GM19035 (cell line): ENCODE measurements at regions not wholly inside any gene's neighbourhood (a gene's known extent, or its start where the extent isn't known, plus 50 kb on each side); places are given as distances from the start of the nearest gene placed in this dataset.

Source experiments
- ATAC-seq: cut with Tn5 transposase; IDR thresholded peaks from one replicate; pipeline ENCODE4 v1.9.1; 2021; ENCODE audit not compliant: unreplicated experiment

DNA sequence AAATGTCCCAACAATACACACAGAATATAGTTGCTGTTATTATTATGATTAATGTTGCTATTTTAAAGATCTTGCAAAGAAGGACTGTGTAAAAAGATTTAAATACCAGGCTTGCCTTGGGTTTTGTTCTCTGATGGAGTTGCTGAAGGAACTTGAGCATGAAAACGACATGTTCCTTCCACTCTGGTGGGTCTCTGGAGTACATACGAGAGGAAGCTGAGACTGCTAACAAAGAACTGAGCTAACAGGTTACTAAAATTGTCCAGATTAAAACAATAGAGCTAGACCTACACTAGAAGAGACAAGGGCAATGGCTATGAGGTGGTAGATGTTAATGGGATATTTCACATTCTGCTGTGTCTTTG lies 612.2 kb downstream of the TSN start:
- no peak for ATAC-seq

DNA sequence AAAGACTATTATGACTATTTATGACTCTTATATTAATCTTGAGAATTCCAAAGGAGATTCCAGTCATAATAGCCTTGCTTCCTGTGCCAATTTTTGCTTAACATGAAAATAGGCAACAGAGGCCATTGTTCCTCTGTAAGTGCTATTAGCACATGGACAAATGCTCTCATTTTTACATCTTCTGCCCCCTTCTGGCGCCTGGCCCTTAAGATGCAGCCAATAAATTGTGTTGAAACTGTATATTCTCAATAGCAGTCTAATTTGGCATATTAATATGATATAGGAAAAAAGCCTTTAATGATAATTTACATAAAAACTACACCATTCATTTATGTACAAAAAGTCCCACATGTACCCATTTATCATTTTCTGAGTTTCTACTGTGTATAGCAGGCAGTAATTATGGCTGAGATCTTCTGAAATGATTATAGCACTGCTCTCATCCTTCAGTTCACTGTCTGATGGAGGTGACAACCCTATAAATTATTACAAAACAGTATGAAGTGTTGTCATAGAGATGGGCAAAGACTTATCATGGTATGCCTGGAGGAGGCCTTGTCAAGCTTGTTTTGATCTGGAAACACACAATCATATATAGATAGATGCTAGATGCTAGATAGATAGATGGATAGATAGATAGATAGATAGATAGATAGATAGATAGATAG lies 613.3 kb downstream of the TSN start:
- no peak for ATAC-seq

DNA sequence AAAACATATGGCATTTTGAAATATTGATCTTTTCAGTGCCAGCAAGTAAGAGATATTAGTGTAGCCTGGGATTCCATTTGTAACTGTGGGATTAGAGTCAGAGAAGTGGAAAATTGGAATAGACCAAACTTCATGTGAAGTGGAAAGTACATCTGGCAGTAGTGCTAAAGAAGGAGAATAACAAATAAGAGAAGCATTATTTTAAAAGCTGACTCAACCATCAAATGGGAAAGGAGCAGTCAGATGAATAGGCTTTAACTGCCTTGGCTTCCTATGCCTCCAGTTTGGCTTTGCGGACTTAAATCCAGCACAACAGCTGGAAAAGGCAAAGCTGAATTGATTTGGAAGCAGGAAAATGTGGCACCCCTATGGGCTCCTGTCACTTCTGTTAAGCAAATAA lies 623.1 kb downstream of the TSN start:
- ATAC-seq: no peak

DNA sequence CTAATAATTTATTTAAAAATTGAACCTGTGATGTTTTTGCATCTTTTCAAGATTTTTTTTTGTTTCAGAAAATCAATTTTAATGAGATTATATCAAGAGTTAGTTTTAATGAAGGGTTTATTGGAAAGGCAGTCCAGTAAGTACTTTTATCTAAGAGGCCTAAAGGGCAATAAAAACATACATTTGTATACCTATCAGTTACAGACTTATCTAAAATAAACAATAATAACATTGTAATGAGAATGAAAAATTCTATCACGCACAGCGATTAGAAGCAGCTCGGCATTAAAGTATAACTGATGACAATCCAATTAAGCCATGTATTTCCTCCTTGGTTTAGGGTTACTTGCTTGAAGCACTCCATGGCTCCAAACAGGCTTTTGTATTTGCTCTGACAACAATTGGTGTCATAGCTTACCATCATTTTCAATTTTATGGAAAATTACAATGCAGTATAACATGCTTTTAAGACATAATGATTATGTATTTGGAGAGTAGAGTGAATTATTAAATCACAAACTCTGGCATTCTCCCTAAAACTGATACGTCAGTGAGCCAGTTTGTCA lies 629.4 kb downstream of the TSN start:
- no peak for ATAC-seq

DNA sequence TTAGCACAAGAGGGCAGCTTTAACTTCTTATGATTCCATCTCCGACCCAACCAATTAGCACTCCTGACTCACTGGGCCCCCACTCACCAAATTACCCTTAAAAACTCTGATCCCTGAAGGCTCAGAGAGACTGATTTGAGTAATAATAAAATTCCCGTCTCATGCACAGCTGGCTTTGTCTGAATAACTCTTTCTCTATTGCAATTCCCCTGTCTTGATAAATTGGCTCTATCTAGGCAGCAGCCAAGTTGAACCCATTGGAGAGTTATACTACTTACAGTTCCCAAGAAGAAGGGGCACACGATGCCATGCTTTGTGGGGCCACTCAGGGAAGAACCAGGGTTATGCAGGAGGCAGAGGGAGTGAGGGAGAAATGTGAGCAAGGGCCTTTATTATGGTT lies 632.8 kb downstream of the TSN start:
- no peak for ATAC-seq

DNA sequence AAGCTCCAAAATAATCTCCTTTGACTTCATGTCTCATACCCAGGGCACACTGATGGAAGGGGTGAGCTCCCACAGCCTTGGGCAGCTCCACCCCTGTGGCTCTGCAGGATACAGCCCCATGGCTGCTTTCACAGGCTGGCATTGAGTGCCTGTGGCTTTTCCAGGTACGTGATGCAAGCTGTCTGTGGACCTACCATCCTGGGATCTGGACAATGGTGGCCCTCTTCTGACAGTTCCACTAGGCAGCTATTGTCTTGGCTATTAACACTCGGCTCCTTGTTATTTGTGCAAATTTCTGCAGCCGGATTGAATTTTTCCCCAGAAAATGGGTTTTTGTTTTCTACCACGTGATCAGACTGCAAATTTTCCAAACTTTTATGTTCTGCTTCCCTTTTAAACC lies 634.2 kb downstream of the TSN start:
- no peak for ATAC-seq

DNA sequence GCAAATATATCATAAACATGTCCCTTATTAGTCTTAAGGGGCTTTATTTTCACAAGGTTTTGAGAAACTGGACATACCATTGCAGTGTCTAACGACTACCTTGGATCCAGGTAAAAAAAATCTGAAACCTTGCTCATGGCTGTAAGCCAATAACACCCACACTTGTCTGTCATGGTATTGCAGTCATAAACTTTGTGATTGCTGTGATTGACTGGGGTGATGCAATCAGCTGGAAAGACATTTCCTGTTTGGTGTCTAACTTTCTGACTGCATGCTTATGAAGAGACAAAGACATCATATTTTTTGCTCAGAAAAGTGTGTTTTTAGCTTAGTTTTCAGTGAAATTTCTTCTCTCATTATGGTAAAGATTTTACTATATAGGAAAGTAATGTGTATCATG lies 635.0 kb downstream of the TSN start:
- no peak for ATAC-seq

DNA sequence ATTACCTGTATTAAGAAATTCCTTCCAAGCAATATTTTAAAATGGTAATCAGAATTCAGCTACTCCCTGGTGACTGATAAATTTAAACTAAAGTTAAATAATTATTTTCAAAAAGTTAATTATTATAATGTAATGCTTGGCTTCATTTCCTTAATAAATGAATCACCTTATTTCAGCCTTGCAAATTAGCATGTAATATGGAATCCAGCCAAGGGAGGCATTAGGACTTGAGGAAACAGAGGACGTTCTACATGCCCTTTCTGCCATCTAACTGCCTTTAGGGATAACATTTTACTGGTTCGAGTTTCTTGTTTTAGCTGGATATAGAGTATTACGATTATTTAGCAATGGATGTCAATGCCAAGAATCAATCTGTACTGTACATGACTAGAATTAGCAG lies 636.3 kb downstream of the TSN start:
- ATAC-seq: no peak

DNA sequence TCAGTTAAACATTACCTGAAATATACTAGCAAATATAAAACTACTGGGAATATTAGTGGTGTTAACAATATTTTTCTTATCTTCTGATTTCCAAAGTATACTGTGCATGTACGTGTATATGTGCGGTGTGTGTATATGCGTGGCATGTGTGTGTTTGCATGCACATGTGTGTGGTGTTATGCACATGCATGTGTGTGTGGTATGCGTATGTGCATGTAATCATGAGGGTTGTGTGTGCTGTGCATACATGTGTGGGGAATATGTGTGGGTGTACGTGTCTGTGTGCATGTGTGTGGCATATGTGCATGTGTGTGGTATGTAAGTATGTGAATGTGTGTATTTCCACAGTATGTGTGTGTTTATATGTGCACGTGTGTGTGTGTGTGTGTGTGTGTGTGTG lies 640.2 kb downstream of the TSN start:
- no peak for ATAC-seq

DNA sequence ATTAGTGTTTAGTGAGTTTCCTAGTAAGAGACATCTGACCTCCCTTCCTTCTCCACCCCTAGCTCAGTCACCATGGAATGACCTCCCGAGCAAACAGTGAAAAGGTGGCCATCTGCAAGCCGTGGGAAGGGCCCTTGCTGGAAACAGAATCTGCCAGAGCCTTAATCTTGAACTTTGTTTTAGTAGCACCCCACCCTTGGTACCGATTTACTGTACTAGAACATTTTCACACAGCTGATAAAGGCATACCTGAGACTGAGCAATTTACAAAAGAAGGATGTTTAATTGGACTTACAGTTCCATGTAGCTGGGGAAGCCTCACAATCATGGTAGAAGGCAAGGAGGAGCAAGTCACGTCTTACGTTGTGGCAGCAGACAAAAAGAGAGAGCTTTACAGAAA lies 655.8 kb downstream of the TSN start:
- no peak for ATAC-seq

DNA sequence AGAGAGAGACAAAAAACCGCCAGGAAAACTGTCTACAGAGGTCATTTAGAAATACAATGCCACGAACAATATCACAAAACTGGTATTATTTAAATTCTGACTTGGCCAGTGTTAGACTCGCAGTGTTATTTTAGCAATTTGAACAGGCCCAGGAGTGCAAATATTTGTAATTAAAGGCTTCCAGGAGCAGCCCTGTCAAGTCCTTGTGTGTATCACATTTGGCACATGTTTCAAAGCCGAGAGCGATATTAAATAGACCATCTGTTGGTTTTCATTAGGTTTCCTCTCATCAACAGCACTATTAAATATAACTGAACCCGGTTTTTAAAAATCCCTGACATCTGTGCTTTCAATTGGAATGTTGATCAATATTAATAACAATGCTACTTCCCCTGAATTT lies 656.9 kb downstream of the TSN start:
- ATAC-seq: no peak

DNA sequence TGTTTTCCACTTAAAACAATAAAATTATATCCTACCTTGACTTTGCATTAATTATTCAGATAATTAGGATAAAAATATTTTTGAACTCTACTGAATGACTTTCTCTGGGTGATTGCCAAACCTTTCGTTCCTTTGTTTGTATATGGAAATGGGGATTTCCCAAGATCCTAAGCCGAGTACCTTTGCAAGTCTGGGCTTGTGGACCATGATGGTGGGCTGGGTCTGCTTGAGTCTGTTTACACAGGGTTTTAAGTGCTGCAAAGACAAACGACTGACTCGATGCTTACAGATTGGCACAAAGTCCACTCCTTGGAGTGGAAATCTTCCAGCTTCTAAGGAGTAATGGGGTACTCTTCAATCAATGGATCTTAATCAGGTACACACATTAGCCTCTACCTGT lies 659.5 kb downstream of the TSN start:
- ATAC-seq: no peak

DNA sequence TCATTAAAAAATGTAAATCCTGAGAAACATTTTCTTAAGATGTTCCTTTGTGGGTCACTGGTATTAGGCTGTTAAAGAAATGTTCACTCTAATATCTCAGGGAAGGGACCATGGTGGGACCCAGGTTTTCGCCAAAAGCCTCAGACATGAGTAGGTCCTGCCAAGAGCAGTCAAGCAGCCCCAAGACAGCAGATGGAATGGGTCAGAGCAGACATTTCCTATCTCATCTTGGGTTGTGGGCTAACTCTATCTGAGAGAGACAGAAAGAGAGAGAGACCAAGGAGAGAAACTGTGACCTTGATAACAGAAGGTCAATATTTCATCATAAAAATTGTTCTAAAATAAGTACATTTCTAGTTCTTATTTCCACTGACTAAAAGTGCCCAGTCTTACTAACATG lies 661.7 kb downstream of the TSN start:
- ATAC-seq: no peak

DNA sequence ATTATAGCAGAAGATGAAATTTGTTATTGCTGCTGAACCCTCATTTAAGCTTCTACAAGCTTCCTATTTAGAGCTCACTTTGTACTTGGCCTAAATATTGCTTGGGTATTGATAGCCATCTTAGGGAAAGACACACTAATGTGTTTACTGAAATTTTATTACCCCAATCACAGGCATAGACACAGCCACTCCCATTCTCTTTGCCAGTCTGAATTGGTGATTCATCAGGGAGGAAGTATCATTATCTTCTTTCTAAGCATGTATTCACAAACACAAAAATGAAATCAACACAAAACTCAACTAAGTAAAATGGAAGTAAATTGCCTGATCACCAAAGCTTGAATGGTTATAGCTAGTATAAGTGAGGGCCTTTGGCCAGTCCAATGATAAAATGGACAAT lies 666.3 kb downstream of the TSN start:
- no peak for ATAC-seq

DNA sequence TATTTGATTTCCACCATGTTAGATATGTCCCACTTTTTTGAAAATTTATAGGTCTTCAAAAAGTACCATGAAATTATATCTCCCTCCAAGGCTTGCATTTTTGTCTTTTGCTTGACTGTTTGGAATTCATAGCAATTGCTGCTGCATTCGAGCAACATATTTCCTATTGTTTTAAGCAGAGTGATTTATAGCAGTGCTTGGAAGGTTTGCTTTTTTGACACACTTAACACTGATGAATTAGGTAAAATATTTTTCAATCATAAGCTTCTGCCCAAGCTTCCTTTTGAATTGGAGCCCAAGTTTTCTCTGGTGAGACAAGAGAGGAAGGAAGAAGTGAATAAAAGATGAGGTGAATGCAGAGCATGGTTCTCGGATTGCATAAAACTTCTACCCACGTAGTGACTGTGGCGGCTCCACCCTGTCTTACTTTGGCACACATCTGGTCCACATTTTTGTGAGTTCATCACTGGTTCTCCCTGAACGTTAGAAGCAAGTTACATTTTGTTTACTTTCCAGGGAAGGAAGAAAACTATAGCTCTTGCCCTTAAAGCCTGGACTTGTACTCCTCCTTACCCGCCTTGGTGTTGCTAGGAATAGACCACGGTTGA lies 667.0 kb downstream of the TSN start:
- no peak for ATAC-seq

DNA sequence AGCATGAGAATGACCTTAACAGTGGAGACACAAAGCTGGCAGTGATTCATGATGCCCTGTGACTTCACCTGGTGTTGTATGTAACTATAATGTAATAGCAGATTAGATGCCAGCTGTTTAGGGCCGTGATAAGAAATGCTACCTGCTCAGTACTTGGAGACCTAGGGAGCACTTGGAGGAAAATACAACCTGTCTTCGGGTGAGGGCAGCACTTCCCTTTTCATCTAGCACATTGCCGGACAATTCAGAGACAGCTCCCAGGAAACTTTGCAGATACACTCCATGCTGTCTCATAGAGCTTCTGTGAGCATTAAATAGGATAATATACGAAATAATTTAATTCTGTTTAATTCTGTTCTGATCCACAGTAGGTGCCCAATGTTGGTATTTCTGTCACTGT lies 668.5 kb downstream of the TSN start:
- ATAC-seq: no peak

DNA sequence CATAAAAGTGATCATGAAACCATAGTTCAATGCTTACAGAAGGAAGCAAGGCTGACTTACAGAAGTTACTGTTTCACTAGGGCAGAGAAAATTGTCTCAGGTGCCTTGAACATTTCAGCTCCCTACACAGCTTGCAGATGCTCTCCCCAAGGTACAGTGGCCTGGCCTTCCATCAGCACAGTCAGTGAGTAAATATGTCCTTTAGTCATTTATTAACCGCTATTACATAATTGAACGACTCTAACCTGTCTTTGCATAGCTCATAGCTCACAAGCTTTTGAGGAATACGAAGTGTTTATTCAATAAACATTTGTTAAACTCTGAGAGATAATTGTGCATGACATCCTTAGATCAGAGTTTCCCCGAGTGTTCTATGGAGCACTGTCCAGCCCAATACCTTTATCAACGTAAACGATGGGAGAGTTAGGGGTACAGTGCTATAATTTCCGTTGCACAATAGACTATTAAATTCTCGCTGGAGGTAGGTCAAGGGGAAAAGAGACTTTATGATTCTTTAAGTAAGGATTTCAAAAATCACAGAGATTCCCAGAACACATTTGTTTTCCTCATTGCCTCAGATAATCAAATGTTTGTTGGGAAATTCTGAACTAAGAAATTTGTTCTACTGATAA lies 677.8 kb downstream of the TSN start:
- no peak for ATAC-seq

DNA sequence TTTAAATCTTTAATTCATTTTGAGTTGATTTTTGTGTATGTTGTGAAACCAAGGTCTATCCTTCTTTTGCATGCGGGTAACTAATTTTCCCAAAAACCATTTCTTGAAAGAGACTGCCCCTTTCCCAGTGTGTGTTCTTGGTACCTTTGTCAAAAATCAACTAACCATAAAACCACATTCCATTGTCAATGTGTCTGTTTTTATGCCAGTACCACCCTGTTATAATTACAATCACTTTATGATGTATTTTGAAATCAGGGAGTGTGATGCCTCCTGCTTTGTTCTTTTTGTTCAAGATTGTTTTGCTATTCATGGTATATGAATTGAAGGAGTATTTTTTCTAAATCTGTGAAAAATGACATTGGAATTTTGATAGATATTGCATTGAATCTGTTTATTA lies 689.6 kb downstream of the TSN start:
- no peak for ATAC-seq

DNA sequence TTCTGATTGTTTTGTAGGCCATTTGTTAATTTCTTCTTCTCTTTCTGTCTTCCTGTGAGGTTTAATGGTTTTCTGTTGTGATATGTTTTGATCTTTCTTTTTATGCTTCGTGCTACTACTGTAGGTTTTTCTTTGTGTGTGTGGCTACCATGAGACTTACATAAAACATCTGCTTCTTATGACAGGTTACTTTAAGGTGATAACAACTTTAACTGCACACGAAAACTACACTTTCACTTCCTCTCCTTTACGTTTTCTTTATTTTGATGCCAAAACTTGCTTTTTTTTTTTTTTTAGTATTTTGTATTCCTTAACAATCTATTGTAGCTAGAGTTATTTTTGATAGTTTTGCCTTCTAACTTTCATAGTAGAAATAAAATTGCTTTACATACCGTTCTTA lies 691.3 kb downstream of the TSN start:
- no peak for ATAC-seq

DNA sequence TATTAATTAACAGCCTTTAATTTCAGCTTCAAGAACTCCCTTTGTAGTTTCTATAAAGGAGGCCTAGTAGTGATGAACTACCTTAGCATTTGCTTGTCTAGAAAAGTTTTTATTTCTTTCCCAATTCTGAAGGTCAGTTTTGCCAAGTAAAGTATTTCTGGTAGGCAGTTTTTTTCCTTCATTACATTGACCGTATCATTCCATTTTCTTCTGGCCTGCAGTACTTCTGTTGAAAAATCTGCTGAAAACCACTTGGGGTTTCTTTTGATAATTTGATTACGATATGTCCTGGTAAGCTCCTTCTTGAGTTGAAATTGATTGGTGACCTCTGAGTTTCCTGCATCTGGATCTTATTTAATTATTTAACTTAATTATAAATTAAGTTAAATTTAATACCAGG lies 691.8 kb downstream of the TSN start:
- ATAC-seq: no peak

DNA sequence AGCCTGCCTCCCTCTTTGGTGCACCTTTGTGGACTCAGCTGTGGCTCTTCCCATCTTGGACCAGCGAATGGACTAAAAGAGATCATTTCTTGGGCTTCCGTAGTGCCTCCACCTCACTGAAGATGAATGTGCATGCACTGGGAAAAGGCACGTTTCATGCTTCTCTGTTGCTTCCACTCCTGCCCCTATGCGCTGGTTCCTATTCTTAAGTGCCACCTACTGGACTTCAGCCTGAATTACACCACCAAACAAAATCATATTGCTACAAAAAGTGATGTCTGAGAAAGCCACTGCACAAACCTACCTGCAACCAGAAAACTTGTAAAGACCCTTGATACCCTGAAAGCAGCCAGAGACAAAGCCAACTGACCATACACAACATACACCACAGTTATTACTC lies 695.6 kb downstream of the TSN start:
- no peak for ATAC-seq

DNA sequence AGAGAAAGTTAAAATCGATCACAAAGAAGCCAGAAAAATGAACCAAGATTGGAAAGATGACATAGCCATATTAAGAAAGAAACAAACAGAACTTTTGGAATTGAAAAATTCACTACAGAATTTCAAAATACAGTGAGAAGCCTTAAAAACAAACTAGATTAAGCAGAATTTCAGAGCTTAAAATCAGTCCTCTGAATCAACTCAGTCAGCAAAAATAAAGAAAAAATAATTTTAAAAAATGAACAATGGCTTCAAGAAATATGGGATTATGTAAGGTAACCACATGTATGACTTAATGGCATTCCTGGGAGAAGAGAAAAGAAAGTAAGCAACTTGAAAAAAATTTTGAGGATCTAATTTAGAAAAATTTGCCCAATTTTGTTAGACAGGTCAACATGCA lies 696.2 kb downstream of the TSN start:
- no peak for ATAC-seq

DNA sequence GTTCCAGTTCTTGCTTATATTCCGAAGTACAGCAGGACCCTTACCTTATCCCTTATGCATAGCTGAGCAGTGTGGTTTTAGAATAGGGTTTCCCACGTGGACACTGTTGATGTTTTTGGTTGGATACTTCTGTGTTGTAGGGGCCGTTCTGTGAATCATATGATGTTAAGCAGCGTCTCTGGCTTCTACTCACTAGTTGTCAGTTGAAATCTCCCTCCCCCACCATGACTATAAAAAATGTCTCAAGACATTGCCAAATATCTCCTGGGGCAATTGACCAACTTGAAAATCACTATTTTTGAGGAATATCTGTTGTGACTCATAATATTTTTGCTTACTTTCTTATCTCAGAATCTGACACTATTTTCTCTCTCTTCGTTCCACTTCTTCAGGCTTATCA lies 713.7 kb downstream of the TSN start:
- ATAC-seq: no peak
